ENCODE measurements at regions not wholly inside any gene's neighbourhood (a gene's known extent, or its start where the extent isn't known, plus 50 kb on each side); places are given as distances from the start of the nearest gene placed in this dataset.

- no peak for ATAC-seq
- TF ChIP-seq TSHZ2 (CRISPR knock-in tag; IDR thresholded peaks at IDR 0.05) (no peak), ISL1 (CRISPR knock-in tag; IDR thresholded peaks at IDR 0.05) (no peak), POU6F1 (CRISPR knock-in tag; IDR thresholded peaks at IDR 0.05; ENCODE audit: borderline replicate concordance, low read depth) (no peak), GLIS3 (CRISPR knock-in tag; IDR thresholded peaks at IDR 0.05) (no peak), CREB5 (CRISPR knock-in tag; IDR thresholded peaks at IDR 0.05; ENCODE audit: low read depth) (no peak), ZNF565 (CRISPR knock-in tag; conservative IDR thresholded peaks at IDR 0.05; ENCODE audit: low read depth) (no peak), SNAI2 (CRISPR knock-in tag; IDR thresholded peaks at IDR 0.05) (no peak), CSRNP3 (CRISPR knock-in tag; IDR thresholded peaks at IDR 0.05) (no peak), TOX (CRISPR knock-in tag; IDR thresholded peaks at IDR 0.05; ENCODE audit: borderline replicate concordance) (no peak), PATZ1 (CRISPR knock-in tag; IDR thresholded peaks at IDR 0.05; ENCODE audit: borderline replicate concordance) (no peak), ZC3H10 (CRISPR knock-in tag; IDR thresholded peaks at IDR 0.05) (no peak), OSR1 (CRISPR knock-in tag; IDR thresholded peaks at IDR 0.05) (no peak)
Observed at GRCh38 chr11:23924226-23924625, 572.6 kb upstream of the LUZP2 start.

- ATAC-seq = no peak
- TF ChIP-seq OSR1 (CRISPR knock-in tag; IDR thresholded peaks at IDR 0.05) = no peak
- TF ChIP-seq ZNF70 (CRISPR knock-in tag; IDR thresholded peaks at IDR 0.05) = no peak
- TF ChIP-seq ESRRG (CRISPR knock-in tag; IDR thresholded peaks at IDR 0.05) = no peak
- no peak for TF ChIP-seq PPARA (CRISPR knock-in tag; IDR thresholded peaks at IDR 0.05; ENCODE audit: borderline replicate concordance)
- no peak for TF ChIP-seq GLIS3 (CRISPR knock-in tag; IDR thresholded peaks at IDR 0.05)
- peak; percentile 92 for TF ChIP-seq ZFP3 (CRISPR knock-in tag; IDR thresholded peaks at IDR 0.05)
- no peak for TF ChIP-seq CSRNP3 (CRISPR knock-in tag; IDR thresholded peaks at IDR 0.05)
- no peak for TF ChIP-seq SNAI2 (CRISPR knock-in tag; IDR thresholded peaks at IDR 0.05)
Observed at GRCh38 chr11:23931443-23931842, 565.4 kb upstream of the LUZP2 start.

- TF ChIP-seq ISL1 (CRISPR knock-in tag; IDR thresholded peaks at IDR 0.05) (peak; percentile 54), ZNF70 (CRISPR knock-in tag; IDR thresholded peaks at IDR 0.05) (no peak)
Observed at GRCh38 chr11:23932485-23932898, 564.4 kb upstream of the LUZP2 start.

GRCh38 chr11:23933721-23934120 lies 563.1 kb upstream of the LUZP2 start:
- ATAC-seq = no peak
- TF ChIP-seq ESRRG (CRISPR knock-in tag; IDR thresholded peaks at IDR 0.05) (no peak), SNAI2 (CRISPR knock-in tag; IDR thresholded peaks at IDR 0.05) (no peak), BACH2 (CRISPR knock-in tag; IDR thresholded peaks at IDR 0.05; ENCODE audit: borderline replicate concordance) (no peak), GLIS3 (CRISPR knock-in tag; IDR thresholded peaks at IDR 0.05) (no peak), TCF4 (CRISPR knock-in tag; IDR thresholded peaks at IDR 0.05; ENCODE audit: borderline replicate concordance) (no peak), TOX (CRISPR knock-in tag; IDR thresholded peaks at IDR 0.05; ENCODE audit: borderline replicate concordance) (no peak), CREB5 (CRISPR knock-in tag; IDR thresholded peaks at IDR 0.05; ENCODE audit: low read depth) (no peak), ISL1 (CRISPR knock-in tag; IDR thresholded peaks at IDR 0.05) (no peak), TSHZ2 (CRISPR knock-in tag; IDR thresholded peaks at IDR 0.05) (no peak), ZNF8 (CRISPR knock-in tag; IDR thresholded peaks at IDR 0.05) (no peak), ZC3H10 (CRISPR knock-in tag; IDR thresholded peaks at IDR 0.05) (no peak)

More at GRCh38 chr11:23932485-23932898, 564.4 kb upstream of the LUZP2 start:
- no peak for ATAC-seq
